Upper lobe of left lung (tissue), 4 donors: ENCODE measurements at regions not wholly inside any gene's neighbourhood (a gene's known extent, or its start where the extent isn't known, plus 50 kb on each side); places are given as distances from the start of the nearest gene placed in this dataset.

Experiments
- EP300 ChIP-seq, 4 donors: sonication (generic); formaldehyde crosslinking; IDR thresholded peaks; one replicate each; pipeline ENCODE4 v1.5.1; 2017; ENCODE audit warnings: antibody characterized with exemption in 4 of 4, control low read depth in 2 of 4
- POLR2A ChIP-seq, 4 donors: fragments of 450-650 bp; IDR thresholded peaks; one replicate each; pipeline ENCODE4 v1.5.1; 2016 to 2017; ENCODE audit warnings: antibody characterized with exemption in 4 of 4, mild to moderate bottlenecking in 2 of 4
- POLR2AphosphoS5 ChIP-seq, 2 donors: sonication (generic); formaldehyde crosslinking; IDR thresholded peaks; one replicate each; pipeline ENCODE4 v1.5.1; 2017; ENCODE audit warnings: antibody characterized with exemption in 2 of 2
- TF ChIP-seq, protein P1 (sequence below), 6 experiments: fragments of 450-650 bp in 4 of 6; fragments of 200-600 bp in 2 of 6; sonication (generic) in 2 of 6; IDR thresholded peaks; one replicate each; pipeline ENCODE4 v1.5.1; 2016 to 2019; ENCODE audit warnings: antibody characterized with exemption in 6 of 6

DNA sequence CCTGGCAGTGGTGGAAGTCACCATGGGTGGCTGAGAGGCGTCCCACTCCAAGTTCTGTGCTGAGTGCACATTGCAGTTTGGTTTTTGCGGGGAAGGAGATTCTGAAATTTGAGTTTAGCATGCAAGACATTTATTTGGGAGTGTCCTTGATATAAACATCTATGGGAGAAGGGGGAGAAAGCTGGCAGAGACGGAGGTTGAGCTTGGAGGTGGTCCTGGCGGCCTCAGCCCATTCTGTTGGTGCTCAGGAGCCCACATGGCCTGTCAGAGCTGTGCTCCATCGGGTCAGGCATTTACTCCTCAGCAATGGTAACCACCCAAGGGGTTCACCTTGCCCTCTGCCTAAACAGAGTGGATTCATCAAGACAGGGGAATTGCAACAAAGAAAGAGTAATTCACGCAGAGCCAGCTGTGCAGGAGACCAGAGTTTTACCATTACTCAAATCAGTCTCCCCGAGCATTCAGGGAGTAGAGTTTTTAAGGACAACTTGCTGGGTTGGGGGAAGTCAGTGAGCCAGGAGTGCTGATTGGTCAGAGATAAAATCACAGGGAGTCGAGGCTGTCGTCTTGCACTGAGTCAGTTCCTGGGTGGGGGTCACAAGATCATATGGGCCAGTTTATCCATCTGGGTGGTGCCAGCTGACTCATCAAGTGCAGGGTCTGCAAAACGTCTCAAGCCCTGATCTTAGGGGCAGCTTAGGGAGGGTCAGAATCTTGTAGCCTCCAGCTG lies 323.3 kb upstream of the TMEM132C start:
- TF ChIP-seq, protein P1, sequence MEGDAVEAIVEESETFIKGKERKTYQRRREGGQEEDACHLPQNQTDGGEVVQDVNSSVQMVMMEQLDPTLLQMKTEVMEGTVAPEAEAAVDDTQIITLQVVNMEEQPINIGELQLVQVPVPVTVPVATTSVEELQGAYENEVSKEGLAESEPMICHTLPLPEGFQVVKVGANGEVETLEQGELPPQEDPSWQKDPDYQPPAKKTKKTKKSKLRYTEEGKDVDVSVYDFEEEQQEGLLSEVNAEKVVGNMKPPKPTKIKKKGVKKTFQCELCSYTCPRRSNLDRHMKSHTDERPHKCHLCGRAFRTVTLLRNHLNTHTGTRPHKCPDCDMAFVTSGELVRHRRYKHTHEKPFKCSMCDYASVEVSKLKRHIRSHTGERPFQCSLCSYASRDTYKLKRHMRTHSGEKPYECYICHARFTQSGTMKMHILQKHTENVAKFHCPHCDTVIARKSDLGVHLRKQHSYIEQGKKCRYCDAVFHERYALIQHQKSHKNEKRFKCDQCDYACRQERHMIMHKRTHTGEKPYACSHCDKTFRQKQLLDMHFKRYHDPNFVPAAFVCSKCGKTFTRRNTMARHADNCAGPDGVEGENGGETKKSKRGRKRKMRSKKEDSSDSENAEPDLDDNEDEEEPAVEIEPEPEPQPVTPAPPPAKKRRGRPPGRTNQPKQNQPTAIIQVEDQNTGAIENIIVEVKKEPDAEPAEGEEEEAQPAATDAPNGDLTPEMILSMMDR (IDR thresholded peaks at IDR 0.05): no peak
- TF ChIP-seq POLR2AphosphoS5 (IDR thresholded peaks at IDR 0.05) (no peak), POLR2A (IDR thresholded peaks at IDR 0.05) (no peak), EP300 (IDR thresholded peaks at IDR 0.05) (no peak)
